Liver (tissue), 7 donors: ENCODE measurements at regions not wholly inside any gene's neighbourhood (a gene's known extent, or its start where the extent isn't known, plus 50 kb on each side); places are given as distances from the start of the nearest gene placed in this dataset.

Source experiments
- DNase-seq: peaks from one replicate; pipeline ENCODE4 v3.0.0-alpha.2; 2017; ENCODE audit warnings: low spot score
- H3K27ac ChIP-seq, 2 donors: one replicate each; pipeline ENCODE4 v1.7.0; 2013; ENCODE audit warnings: inconsistent platforms in 2 of 2, low read length in 2 of 2, control low read depth in 1 of 2, low read depth in 1 of 2, mild to moderate bottlenecking in 1 of 2
- H3K27me3 ChIP-seq, 4 donors: one replicate each; pipeline versions ENCODE4 v1.6.1 to v1.7.0; 2013; ENCODE audit warnings: low read length in 3 of 4, inconsistent platforms in 1 of 4, mild to moderate bottlenecking in 1 of 4, moderate library complexity in 1 of 4; ENCODE audit not compliant: control insufficient read depth in 4 of 4, insufficient read depth in 4 of 4
- H3K36me3 ChIP-seq, 4 donors: one replicate each; pipeline versions ENCODE4 v1.6.1 to v1.7.0; 2013; ENCODE audit warnings: low read length in 3 of 4, mild to moderate bottlenecking in 3 of 4, low read depth in 1 of 4, moderate library complexity in 1 of 4; ENCODE audit not compliant: control insufficient read depth in 4 of 4, insufficient read depth in 3 of 4
- H3K4me1 ChIP-seq, 4 donors: one replicate each; pipeline versions ENCODE4 v1.6.1 to v1.7.0; 2013; ENCODE audit warnings: low read length in 3 of 4, mild to moderate bottlenecking in 3 of 4, moderate library complexity in 1 of 4; ENCODE audit not compliant: control insufficient read depth in 4 of 4, insufficient read depth in 4 of 4
- H3K4me3 ChIP-seq, 3 donors: one replicate each; pipeline versions ENCODE4 v1.6.1 to v1.7.0; 2013; ENCODE audit warnings: low read length in 3 of 3, control low read depth in 1 of 3, low read depth in 1 of 3, mild to moderate bottlenecking in 1 of 3
- H3K9ac ChIP-seq, 2 donors: one replicate each; pipeline ENCODE4 v1.7.0; 2013; ENCODE audit warnings: low read length in 2 of 2, mild to moderate bottlenecking in 2 of 2, moderate library complexity in 2 of 2, control low read depth in 1 of 2, low read depth in 1 of 2
- H3K9me3 ChIP-seq, 4 donors: one replicate each; pipeline versions ENCODE4 v1.6.1 to v1.7.0; 2013; ENCODE audit warnings: low read length in 3 of 4; ENCODE audit not compliant: control insufficient read depth in 4 of 4
- EGR1 ChIP-seq, 2 donors: IDR thresholded peaks; 2 replicates each; pipeline ENCODE4 v1.6.1; 2016 to 2018; ENCODE audit warnings: antibody characterized with exemption in 2 of 2, low read depth in 2 of 2
- FOXA1 ChIP-seq: IDR thresholded peaks from 2 replicates; pipeline ENCODE4 v1.6.1; 2016; ENCODE audit warnings: antibody characterized with exemption
- FOXA2 ChIP-seq: IDR thresholded peaks from 2 replicates; pipeline ENCODE4 v1.6.1; 2016; ENCODE audit warnings: antibody characterized with exemption
- GABPA ChIP-seq, 2 donors: IDR thresholded peaks in 1 of 2; conservative IDR thresholded peaks in 1 of 2; 2 replicates each; pipeline ENCODE4 v1.6.1; 2016; ENCODE audit warnings: antibody characterized with exemption in 2 of 2, mild to moderate bottlenecking in 1 of 2, moderate library complexity in 1 of 2
- HNF4A ChIP-seq, 2 donors: conservative IDR thresholded peaks; 2 replicates each; pipeline ENCODE4 v1.6.1; 2016; ENCODE audit warnings: antibody characterized with exemption in 2 of 2, mild to moderate bottlenecking in 2 of 2
- JUND ChIP-seq, 2 donors: IDR thresholded peaks; 2 replicates each; pipeline ENCODE4 v1.6.1; 2016; ENCODE audit warnings: antibody characterized with exemption in 2 of 2
- RAD21 ChIP-seq, 2 donors: IDR thresholded peaks; 2 replicates each; pipeline ENCODE4 v1.6.1; 2016; ENCODE audit warnings: antibody characterized with exemption in 2 of 2, mild to moderate bottlenecking in 2 of 2
- RXRA ChIP-seq, 2 donors: IDR thresholded peaks; 2 replicates each; pipeline ENCODE4 v1.6.1; 2017 to 2018; ENCODE audit warnings: antibody characterized with exemption in 2 of 2, mild to moderate bottlenecking in 1 of 2
- SP1 ChIP-seq: IDR thresholded peaks from 2 replicates; pipeline ENCODE4 v1.6.1; 2018; ENCODE audit warnings: antibody characterized with exemption, mild to moderate bottlenecking
- TAF1 ChIP-seq: conservative IDR thresholded peaks from 2 replicates; pipeline ENCODE4 v1.6.1; 2016; ENCODE audit warnings: antibody characterized with exemption, mild to moderate bottlenecking
- WGBS: extraction: QIAGEN DNeasy Blood & Tissue Kit; methylation state at CpG from one replicate; pipeline ENCODE4 v1.1.7; 2013; 5-methylcytosine and 5-hydroxymethylcytosine counted together
- TF ChIP-seq, protein P1 (sequence below): IDR thresholded peaks from 2 replicates; pipeline ENCODE4 v1.6.1; 2016; ENCODE audit warnings: antibody characterized with exemption, mild to moderate bottlenecking
- TF ChIP-seq, protein P2 (sequence below): IDR thresholded peaks from 2 replicates; pipeline ENCODE4 v1.6.1; 2016; ENCODE audit warnings: antibody characterized with exemption
- TF ChIP-seq, protein P3 (sequence below): IDR thresholded peaks from 2 replicates; pipeline ENCODE4 v1.6.1; 2016; ENCODE audit warnings: antibody characterized with exemption
- donor health status: healthy.
- donor health status: healthy.
- donor health status: healthy.
- donor health status: healthy.

DNA sequence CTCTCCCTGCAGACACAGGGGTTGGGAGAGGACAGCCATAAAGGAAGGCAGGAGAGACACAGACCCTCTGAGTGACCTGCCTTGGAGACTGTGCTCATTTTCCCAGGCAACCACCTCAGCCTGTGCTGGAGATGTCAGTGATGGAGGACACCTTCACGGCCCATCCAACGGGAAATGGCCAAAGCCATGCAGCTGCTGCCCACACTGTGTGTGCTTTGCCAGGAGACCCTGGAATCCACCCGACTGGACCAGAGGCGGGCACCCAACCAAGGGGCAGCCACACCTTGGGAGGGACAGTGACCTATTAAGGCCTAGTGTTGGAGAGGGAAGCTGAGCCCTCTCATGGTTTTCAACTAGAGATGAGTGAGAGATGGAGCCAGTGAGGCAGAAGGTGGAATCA, 192.5 kb downstream of the SMAD2 start:
- peak; percentile 9 for DNase-seq
- 87% methylated on average over 4 of the region's 4 CpGs for WGBS
- H3K4me3 ChIP-seq = no peak overlapping the region
- TF ChIP-seq HNF4A (conservative IDR thresholded peaks at IDR 0.05) (no peak), SP1 (no peak), EGR1 (IDR thresholded peaks at IDR 0.05; ENCODE audit: low read depth in 2 of 2) (no peak), JUND (IDR thresholded peaks at IDR 0.05) (no peak)
- TF ChIP-seq, protein P1, sequence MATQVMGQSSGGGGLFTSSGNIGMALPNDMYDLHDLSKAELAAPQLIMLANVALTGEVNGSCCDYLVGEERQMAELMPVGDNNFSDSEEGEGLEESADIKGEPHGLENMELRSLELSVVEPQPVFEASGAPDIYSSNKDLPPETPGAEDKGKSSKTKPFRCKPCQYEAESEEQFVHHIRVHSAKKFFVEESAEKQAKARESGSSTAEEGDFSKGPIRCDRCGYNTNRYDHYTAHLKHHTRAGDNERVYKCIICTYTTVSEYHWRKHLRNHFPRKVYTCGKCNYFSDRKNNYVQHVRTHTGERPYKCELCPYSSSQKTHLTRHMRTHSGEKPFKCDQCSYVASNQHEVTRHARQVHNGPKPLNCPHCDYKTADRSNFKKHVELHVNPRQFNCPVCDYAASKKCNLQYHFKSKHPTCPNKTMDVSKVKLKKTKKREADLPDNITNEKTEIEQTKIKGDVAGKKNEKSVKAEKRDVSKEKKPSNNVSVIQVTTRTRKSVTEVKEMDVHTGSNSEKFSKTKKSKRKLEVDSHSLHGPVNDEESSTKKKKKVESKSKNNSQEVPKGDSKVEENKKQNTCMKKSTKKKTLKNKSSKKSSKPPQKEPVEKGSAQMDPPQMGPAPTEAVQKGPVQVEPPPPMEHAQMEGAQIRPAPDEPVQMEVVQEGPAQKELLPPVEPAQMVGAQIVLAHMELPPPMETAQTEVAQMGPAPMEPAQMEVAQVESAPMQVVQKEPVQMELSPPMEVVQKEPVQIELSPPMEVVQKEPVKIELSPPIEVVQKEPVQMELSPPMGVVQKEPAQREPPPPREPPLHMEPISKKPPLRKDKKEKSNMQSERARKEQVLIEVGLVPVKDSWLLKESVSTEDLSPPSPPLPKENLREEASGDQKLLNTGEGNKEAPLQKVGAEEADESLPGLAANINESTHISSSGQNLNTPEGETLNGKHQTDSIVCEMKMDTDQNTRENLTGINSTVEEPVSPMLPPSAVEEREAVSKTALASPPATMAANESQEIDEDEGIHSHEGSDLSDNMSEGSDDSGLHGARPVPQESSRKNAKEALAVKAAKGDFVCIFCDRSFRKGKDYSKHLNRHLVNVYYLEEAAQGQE = no peak
- H3K27ac ChIP-seq = no peak overlapping the region
- H3K36me3 ChIP-seq = no peaks in the 10 kb centered on the region
- H3K9ac ChIP-seq = no peak overlapping the region
- peaks cover 0 to 6% (median 0%) of the 10 kb centered on the region in 4 donors for H3K27me3 ChIP-seq
- no peaks in the 10 kb centered on the region for H3K4me1 ChIP-seq
- no peaks in the 10 kb centered on the region for H3K9me3 ChIP-seq

DNA sequence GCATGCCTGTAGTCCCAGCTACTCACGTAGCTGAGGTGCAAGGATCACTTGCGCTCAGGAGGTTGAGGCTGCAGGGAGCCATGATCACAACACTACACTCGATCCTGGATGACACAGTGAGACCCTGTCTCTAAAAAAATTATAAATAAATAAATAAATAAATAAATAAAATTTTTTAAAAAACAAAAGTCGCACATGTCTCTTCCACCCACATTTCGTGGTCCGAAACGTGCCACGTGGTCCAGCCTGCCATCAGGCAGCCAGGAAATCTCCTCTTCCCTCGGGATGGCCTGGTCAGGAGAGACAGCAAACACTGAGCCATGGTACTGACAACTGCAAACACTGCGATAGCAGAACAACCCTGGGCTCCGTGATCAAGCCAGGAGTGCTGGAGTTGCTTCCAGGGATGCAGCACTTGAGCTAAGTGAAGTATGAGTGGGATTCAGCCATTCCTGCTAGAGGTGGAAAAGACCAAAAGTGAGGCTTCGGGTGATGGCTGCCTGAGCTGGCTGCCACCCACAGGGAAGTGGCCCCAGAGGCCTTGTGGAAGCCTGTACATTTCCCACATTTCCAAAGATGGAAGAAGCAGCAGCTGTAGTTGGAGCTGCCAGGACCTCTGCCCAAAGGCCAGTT, 193.1 kb downstream of the SMAD2 start:
- Histone ChIP-seq H3K27ac (no peak overlapping the region), H3K27me3 (peaks cover 0 to 6% (median 0%) of the 10 kb centered on the region in 4 donors), H3K9ac (no peak overlapping the region), H3K9me3 (no peaks in the 10 kb centered on the region), H3K4me3 (no peak overlapping the region), H3K4me1 (no peaks in the 10 kb centered on the region), H3K36me3 (no peaks in the 10 kb centered on the region)
- DNase-seq = peak; percentile 4
- TF ChIP-seq, protein P2, sequence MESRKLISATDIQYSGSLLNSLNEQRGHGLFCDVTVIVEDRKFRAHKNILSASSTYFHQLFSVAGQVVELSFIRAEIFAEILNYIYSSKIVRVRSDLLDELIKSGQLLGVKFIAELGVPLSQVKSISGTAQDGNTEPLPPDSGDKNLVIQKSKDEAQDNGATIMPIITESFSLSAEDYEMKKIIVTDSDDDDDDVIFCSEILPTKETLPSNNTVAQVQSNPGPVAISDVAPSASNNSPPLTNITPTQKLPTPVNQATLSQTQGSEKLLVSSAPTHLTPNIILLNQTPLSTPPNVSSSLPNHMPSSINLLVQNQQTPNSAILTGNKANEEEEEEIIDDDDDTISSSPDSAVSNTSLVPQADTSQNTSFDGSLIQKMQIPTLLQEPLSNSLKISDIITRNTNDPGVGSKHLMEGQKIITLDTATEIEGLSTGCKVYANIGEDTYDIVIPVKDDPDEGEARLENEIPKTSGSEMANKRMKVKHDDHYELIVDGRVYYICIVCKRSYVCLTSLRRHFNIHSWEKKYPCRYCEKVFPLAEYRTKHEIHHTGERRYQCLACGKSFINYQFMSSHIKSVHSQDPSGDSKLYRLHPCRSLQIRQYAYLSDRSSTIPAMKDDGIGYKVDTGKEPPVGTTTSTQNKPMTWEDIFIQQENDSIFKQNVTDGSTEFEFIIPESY = no peak
- TF ChIP-seq JUND (IDR thresholded peaks at IDR 0.05) (no peak), FOXA1 (no peak), TAF1 (no peak), FOXA2 (no peak), GABPA (IDR thresholded peaks at IDR 0.05 in 1 of 2, conservative IDR thresholded peaks at IDR 0.05 in 1 of 2) (no peak), RXRA (IDR thresholded peaks at IDR 0.05) (no peak), EGR1 (IDR thresholded peaks at IDR 0.05; ENCODE audit: low read depth in 2 of 2) (no peak), RAD21 (IDR thresholded peaks at IDR 0.05) (no peak)
- TF ChIP-seq, protein P1 = no peak
- TF ChIP-seq, protein P3, sequence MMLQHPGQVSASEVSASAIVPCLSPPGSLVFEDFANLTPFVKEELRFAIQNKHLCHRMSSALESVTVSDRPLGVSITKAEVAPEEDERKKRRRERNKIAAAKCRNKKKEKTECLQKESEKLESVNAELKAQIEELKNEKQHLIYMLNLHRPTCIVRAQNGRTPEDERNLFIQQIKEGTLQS = no peak
- 83% methylated on average over 12 of the region's 12 CpGs for WGBS
